GF-D8 (cell line): ENCODE measurements at regions not wholly inside any gene's neighbourhood (a gene's known extent, or its start where the extent isn't known, plus 50 kb on each side); places are given as distances from the start of the nearest gene placed in this dataset.
"Not testable (repeated sequence)": the region's sequence is repeated elsewhere in the genome, so short reads cannot be mapped to it uniquely, and the experiment has no call there.

Experiments
- DNase-seq: peaks from one replicate; lab custom pipeline; 2025; lab: John Stamatoyannopoulos, UW

- DNase-seq, result no peak
These were observed 92.2 kb upstream of the MAML3 start for GRCh38 chr4:140246216-140246615.

- no peak for DNase-seq
These were observed 90.3 kb upstream of the MAML3 start for GRCh38 chr4:140244328-140244727.

- peak; percentile 39 for DNase-seq
These were observed 89.3 kb upstream of the MAML3 start for GRCh38 chr4:140243278-140243753.

GRCh38 chr4:140242357-140243277, 88.6 kb upstream of the MAML3 start:
- DNase-seq, result peak; percentile 20

GRCh38 chr4:140240237-140240636, 86.3 kb upstream of the MAML3 start:
- DNase-seq, result no peak

- no peak for DNase-seq
These were observed 85.3 kb upstream of the MAML3 start for GRCh38 chr4:140239311-140239710.

GRCh38 chr4:140238351-140239056, 84.5 kb upstream of the MAML3 start:
- no peak for DNase-seq

GRCh38 chr4:140237616-140238350, 83.8 kb upstream of the MAML3 start:
- DNase-seq, result no peak

GRCh38 chr4:140236654-140237169, 82.7 kb upstream of the MAML3 start:
- no peak for DNase-seq

GRCh38 chr4:140234697-140235060, 80.7 kb upstream of the MAML3 start:
- DNase-seq, result no peak

- no peak for DNase-seq
These were observed 80.1 kb upstream of the MAML3 start for GRCh38 chr4:140233791-140234696.

GRCh38 chr4:140229881-140230280, 75.9 kb upstream of the MAML3 start:
- DNase-seq, result no peak

- DNase-seq, result no peak
These were observed 73.3 kb upstream of the MAML3 start for GRCh38 chr4:140227286-140227685.

GRCh38 chr4:140223056-140223810, 69.2 kb upstream of the MAML3 start:
- DNase-seq, result no peak

GRCh38 chr4:140222171-140222570, 68.2 kb upstream of the MAML3 start:
- no peak for DNase-seq

GRCh38 chr4:140220058-140220457, 66.1 kb upstream of the MAML3 start:
- no peak for DNase-seq

GRCh38 chr4:140219567-140219966, 65.6 kb upstream of the MAML3 start:
- no peak for DNase-seq

GRCh38 chr4:140219070-140219469, 65.1 kb upstream of the MAML3 start:
- not testable (repeated sequence) for DNase-seq

- DNase-seq, result no peak
These were observed 59.8 kb upstream of the MAML3 start for GRCh38 chr4:140213749-140214148.

GRCh38 chr4:140213116-140213515, 59.1 kb upstream of the MAML3 start:
- DNase-seq, result no peak
